ENCODE measurements at regions not wholly inside any gene's neighbourhood (a gene's known extent, or its start where the extent isn't known, plus 50 kb on each side); places are given as distances from the start of the nearest gene placed in this dataset.

DNA sequence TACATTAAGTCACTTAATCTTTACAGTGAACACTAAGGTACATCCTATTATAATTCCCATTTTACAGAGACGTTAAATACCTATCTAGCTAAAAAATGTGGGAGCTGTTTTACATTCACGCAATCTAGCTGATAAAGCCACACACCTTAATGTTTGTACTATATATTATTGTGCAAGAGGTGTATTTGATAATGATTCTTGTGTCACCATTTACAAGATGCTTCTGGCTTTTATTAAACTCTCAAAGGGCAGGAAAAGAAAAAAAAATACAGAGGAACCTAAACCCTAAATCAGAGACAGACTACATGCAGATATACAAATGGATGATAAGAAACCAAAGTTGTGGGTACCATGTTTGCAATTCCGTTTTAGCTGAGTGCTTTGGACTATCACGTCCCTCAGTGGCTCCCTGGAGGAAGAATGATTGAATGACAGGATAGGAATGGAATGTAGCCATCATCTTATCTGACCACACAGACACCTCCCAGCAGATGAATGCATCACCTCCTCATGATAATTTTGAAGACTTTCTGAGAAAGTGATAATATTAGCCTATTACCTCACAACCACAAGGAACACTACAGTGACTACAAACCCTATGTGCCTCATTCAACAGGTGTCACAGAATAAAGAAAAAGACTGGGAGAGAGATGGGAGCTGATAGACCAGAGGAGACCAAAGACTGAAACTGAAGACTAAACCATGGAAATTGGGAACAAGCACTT, 230.5 kb upstream of the SERP2 start:
- no peak for TF ChIP-seq POLR2AphosphoS5 (IDR thresholded peaks at IDR 0.05; ENCODE audit: low read depth, low read length)
- TF ChIP-seq POLR2A (IDR thresholded peaks at IDR 0.05; ENCODE audit: low read depth, low read length), result no peak
- TF ChIP-seq TAF1 (IDR thresholded peaks at IDR 0.05; ENCODE audit: borderline replicate concordance, low read depth, low read length), result no peak

Measured in GM12892 (cell line).